ENCODE measurements at regions not wholly inside any gene's neighbourhood (a gene's known extent, or its start where the extent isn't known, plus 50 kb on each side); places are given as distances from the start of the nearest gene placed in this dataset.

GRCh38 chrX:145715641-145716138, 101.9 kb upstream of the SLITRK2 start:
- no peak for TF ChIP-seq CTCF (IDR thresholded peaks at IDR 0.05)
- no peak for TF ChIP-seq POLR2A (IDR thresholded peaks at IDR 0.05)
